ENCODE measurements at regions not wholly inside any gene's neighbourhood (a gene's known extent, or its start where the extent isn't known, plus 50 kb on each side); places are given as distances from the start of the nearest gene placed in this dataset.
A peak's percentile ranks its signal among the peaks of the same experiment; 100 is the strongest.

DNA sequence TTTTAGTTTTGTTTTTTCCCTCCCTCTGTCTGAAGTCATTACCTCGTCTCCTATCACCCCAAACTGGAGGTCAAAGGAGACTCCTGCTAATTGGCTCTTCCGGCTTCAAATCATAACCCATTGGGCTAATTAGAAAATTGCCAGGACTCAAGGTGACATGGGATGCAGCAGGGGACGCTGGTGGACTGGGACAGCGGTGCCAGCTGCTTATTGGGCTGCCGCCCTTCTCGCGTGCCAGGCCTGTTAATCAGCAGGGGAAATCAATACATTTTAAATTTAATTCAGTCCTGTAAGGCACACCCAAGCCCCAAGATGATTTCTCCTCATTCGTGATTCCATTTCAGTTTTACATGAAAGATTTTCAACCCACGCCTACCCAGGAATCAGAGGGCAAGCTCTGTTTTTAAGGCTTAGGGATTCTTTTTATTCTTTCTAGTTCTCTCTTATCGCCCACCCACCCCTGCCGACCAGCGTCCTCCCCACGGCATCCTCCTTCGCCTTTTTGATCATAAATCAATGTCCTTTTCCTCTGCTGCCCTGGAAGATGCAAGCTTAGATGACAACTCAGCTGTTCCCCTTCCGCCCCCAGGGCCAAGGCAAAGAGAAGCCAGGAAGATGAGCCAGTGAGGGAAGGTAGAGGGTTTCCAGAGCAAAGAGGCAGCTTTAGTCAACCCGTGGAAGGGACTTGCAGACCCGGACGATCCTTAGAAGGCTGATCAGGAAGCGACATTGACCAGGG is 329.6 kb downstream of the UACA start:
- ATAC-seq (no peak), DNase-seq (no peak)
- Mint-ChIP-seq H3K4me3 (no peak overlapping the region), H3K27ac (no peak overlapping the region), H3K27me3 (peaks cover 9% of the 10 kb centered on the region), H3K9me3 (no peaks in the 10 kb centered on the region), H3K36me3 (ENCODE audit: low read depth) (no peaks in the 10 kb centered on the region), H3K4me1 (peaks cover 23% of the 10 kb centered on the region)

DNA sequence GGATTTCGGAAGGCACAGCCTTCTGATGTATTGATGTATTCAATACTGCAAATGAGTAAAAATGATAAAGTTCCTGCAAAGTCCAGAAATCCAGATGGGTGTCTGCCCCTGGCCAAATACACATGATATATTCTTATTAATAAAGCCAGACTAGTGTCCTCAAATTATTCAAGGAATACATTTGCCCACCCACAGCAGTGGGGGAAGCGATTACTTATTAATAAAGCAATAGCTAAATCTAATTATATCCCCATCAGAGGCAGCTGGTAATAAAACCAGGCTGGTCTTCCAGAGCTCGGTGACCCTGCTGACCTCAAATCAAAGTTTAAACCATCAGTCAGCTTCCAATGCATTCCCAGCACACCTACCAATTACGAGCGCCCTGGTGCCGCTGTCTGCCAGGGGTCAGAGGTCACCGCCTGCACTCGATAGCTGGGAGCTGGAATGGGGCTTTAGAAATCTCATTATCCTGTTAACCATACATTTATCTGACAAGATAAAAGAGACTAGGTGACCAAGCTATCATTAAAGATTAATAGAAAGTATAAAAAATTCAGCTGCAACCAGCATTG is 330.3 kb downstream of the UACA start:
- Mint-ChIP-seq H3K27me3 (peaks cover 9% of the 10 kb centered on the region), H3K9me3 (no peaks in the 10 kb centered on the region), H3K4me1 (peaks cover 23% of the 10 kb centered on the region), H3K4me3 (no peak overlapping the region), H3K27ac (no peak overlapping the region), H3K36me3 (ENCODE audit: low read depth) (no peaks in the 10 kb centered on the region)
- ATAC-seq (no peak), DNase-seq (no peak)

DNA sequence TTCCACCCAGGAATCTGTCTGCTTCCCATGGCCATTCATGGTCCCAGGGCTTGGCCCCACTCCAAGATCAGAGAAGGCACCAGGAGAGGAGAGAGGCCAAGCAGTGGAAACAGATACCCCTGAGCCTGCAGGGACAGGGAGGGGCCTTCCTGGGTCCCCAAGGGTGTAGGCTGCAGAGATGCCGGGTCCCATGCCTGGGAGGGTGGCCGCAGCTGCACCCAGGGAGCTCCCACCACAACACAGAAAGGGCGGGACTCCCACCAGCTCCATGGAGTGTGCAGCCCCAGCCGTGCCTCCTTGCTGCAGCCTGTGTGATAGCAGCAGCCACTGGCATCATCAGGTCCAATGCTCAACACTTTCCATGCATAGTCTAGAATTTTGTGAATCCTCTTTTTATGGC is 331.5 kb downstream of the UACA start:
- Mint-ChIP-seq H3K36me3 (ENCODE audit: low read depth) (no peaks in the 10 kb centered on the region), H3K4me3 (no peak overlapping the region), H3K9me3 (no peaks in the 10 kb centered on the region), H3K27ac (no peak overlapping the region), H3K27me3 (peaks cover 9% of the 10 kb centered on the region), H3K4me1 (peaks cover 23% of the 10 kb centered on the region)
- ATAC-seq (no peak), DNase-seq (no peak)

DNA sequence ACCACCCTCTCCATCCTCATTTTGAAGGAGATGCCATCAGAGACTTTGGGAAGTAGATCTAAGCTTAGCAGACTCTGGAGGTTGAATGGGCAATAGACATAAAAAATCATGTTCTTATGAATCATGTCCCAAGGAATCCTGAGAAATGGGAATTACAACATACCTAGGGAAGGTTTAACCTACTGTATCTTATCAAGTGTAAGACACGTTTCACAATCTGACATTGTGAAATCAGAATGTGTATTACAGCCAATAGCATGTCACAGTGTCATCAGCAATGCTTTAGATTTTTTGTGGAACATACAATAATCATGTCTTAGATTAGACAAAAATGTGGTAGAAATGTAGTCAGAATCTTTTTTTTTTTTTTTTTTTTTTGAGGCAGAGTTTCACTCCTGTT is 332.4 kb upstream of the TLE3 start:
- DNase-seq (no peak), ATAC-seq (no peak)
- Mint-ChIP-seq H3K27me3 (peaks cover 12% of the 10 kb centered on the region), H3K4me3 (no peak overlapping the region), H3K9me3 (no peaks in the 10 kb centered on the region), H3K36me3 (ENCODE audit: low read depth) (no peaks in the 10 kb centered on the region), H3K4me1 (peaks cover 14% of the 10 kb centered on the region), H3K27ac (no peak overlapping the region)

DNA sequence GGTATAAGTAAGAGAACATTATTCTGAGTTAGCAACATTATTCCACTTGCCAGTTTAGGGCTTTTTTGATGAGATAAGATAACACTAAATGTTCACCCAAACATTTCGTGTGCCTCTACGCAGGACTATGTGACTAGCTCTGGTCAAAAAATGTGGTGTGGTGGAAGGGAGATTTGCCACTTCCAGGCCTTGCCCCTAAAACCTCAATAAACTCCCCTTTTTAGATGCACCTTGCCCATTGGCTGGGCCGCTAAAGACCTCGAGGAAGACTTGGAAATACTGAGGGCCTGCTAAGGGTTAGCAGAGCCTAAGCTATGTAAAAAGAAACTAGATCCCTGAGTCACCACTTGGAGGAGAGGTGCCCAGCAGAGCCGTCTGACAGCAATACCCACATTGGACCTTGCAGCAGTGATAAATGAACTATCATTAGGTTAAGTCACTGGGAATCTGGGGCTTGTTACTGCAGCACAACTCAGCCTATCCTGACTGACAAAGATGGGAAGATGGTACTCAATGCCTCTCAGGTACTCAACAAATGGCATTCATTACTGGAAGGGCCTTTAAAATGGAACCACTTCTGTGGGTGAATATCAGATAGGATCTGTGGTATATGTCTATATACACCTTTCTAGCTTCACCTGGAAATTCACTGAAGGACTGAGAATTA is 331.5 kb upstream of the TLE3 start:
- no peaks in the 10 kb centered on the region for H3K9me3 Mint-ChIP-seq
- H3K4me3 Mint-ChIP-seq: no peak overlapping the region
- no peak overlapping the region for H3K27ac Mint-ChIP-seq
- DNase-seq (no peak), ATAC-seq (no peak)
- H3K27me3 Mint-ChIP-seq: peaks cover 9% of the 10 kb centered on the region
- H3K36me3 Mint-ChIP-seq (ENCODE audit: low read depth): no peaks in the 10 kb centered on the region
- peaks cover 17% of the 10 kb centered on the region for H3K4me1 Mint-ChIP-seq

DNA sequence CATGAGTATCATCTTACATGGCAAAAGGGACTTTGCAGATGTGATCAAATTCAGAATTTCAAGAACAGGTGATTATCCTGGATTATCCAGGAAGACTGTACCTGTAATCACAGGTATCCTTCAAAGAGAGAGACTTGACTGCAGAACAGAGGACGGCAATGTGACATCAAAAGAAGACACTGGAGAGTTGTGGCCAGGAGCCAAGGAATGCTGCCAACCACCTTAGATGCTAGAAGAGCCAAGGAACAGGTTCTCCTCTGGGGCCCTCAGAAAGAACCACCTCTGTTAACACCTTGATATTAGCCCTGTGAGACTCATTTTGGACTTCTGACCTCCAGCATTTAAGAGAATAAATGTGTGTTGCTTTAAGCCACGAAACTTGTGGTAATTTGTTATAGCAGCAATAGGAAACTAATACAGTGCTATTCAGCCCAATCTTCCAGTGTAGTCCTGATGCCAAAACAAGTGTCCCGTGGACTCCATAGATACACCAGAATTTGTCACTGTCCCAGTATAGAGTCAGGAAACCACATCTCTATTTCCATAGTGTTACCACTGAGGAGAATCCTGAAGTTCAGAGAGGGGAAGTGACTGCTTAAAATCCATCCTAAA is 330.6 kb upstream of the TLE3 start:
- H3K9me3 Mint-ChIP-seq: no peaks in the 10 kb centered on the region
- no peaks in the 10 kb centered on the region for H3K36me3 Mint-ChIP-seq (ENCODE audit: low read depth)
- peaks cover 17% of the 10 kb centered on the region for H3K4me1 Mint-ChIP-seq
- no peak overlapping the region for H3K4me3 Mint-ChIP-seq
- ATAC-seq (no peak), DNase-seq (no peak)
- H3K27ac Mint-ChIP-seq: no peak overlapping the region
- peaks cover 7% of the 10 kb centered on the region for H3K27me3 Mint-ChIP-seq

DNA sequence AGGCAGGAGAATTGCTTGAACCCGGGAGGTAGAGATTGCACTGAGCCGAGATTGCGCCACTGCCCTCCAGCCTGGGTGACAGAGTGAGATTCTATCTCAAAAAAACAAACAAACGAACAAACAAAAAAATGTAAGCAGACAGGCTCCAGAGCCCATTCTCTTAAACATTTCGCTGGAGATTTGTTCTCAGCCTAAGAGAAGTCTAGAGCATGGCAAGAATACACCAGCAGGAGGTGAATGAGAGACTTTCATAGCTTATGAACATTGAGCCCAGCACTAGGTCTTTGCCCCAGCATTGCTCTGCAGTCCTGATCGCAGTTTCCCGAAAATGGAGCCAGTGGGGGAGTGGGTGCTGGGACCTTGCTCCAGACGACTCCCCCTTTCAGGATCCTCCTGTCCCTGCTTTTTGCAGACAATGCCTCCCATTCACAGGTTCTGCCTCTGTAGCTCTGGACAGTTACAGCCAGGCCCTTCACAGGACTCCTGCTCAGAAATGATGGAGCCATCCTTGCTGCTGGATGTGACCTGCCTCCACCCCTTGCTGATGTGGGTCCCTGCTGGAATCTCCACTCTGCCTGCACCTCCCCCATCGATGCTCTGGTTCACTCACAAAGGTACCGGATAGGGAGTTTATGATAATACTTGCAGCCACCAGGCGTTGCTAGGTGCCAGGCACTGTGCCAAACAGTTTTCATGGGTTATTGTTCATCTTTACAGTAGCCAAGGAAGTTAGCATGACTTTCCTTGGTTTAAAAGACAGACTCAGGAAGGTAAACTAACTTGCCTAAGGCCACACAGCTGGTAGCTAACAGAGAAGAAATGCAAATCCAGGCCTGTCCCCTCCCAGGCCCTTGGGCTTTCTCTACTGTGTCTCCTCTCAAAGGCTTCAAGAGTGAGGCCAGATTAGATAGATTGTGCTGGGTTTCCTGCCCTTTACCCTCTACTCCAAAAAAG is 329.7 kb upstream of the TLE3 start:
- Mint-ChIP-seq H3K4me1 (peaks cover 17% of the 10 kb centered on the region), H3K36me3 (ENCODE audit: low read depth) (no peaks in the 10 kb centered on the region), H3K4me3 (no peak overlapping the region), H3K9me3 (no peaks in the 10 kb centered on the region), H3K27ac (no peak overlapping the region), H3K27me3 (peaks cover 7% of the 10 kb centered on the region)
- ATAC-seq (no peak), DNase-seq (no peak)

DNA sequence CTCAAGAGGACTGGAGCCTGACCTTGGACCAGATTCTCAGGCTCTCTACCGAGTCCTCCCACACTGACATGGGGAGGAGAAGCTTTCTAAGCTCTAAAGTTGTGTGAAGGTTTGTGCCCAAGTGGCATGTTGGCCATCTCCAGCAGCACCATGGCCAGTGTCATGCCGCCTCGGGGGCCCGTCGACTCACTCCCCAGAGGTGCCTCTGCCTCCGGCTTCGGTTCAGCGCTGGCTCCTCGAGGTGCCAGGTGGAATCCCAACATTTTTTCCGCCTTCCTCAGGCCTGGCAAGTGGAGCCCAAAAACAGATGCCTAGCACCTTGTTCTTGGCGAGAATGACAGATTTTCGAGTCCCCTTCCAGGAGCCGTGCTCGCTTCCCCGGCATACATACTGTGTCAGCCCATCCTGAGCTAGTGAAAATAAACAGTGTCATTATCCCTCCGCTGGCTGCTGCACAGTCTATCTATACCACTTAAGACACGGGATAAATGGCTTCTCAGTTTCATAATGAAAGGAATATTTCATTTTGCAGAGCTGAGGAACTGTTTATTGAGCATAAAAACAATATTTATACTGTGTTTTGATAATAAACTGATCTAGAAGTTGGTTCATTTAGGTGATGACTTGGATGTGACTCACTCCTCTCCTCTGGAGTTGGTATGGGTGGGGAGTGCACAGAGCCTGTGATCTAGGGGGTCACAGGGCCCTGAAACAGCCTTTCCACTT is 328.5 kb upstream of the TLE3 start:
- H3K27ac Mint-ChIP-seq: no peak overlapping the region
- peaks cover 16% of the 10 kb centered on the region for H3K27me3 Mint-ChIP-seq
- H3K4me1 Mint-ChIP-seq: peaks cover 17% of the 10 kb centered on the region

DNA sequence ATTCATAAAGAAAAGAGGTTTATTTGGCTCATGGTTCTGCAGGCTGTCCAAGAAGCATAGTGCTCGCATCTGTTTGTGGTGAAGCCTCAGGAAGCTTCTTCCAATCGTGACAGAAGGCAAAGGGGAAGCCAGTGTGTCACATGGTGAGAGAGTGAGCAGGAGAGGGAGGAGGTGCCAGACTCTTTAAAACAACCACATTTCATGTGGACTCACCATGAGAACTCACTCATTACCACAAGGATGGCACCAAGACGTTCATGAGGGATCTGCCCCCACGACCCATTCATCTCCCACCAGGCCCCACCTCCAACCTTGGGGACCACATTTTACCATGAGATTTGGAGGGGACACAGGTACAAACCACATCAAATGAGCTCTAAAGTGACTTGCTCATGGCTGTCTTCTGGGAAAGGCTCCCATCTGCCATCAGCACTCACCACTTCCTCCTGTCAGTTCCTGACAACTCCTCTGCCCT is 327.3 kb upstream of the TLE3 start:
- DNase-seq: peak; percentile 13
- peak overlapping the region; percentile 10 for H3K27ac Mint-ChIP-seq
- H3K36me3 Mint-ChIP-seq (ENCODE audit: low read depth): no peaks in the 10 kb centered on the region
- H3K27me3 Mint-ChIP-seq: peaks cover 19% of the 10 kb centered on the region
- ATAC-seq: peak; percentile 77
- H3K9me3 Mint-ChIP-seq: no peaks in the 10 kb centered on the region
- no peak overlapping the region for H3K4me3 Mint-ChIP-seq
- peaks cover 17% of the 10 kb centered on the region for H3K4me1 Mint-ChIP-seq

More for the DNA sequence above, 328.5 kb upstream of the TLE3 start:
- no peaks in the 10 kb centered on the region for H3K36me3 Mint-ChIP-seq (ENCODE audit: low read depth)
- no peaks in the 10 kb centered on the region for H3K9me3 Mint-ChIP-seq
- DNase-seq: no peak
- ATAC-seq: no peak
- H3K4me3 Mint-ChIP-seq: no peak overlapping the region

DNA sequence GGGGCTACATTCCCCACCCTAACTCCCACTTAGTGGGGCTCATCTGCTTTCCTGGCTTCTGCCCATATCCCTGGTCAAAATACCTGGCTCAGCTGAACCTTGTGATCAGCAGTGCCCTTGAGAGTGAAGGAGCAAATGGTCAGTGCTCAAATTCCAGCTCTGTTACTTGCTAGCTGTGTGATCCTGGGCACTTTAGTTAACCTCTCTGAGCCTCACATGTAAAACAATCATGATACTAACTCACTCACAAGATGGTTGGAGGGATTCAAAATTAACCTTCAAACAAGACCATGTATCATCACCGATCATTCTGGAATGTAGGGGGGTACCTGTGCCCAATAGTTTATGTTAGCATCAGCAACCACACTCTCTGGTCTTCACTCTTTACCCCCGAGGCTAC is 325.6 kb upstream of the TLE3 start:
- no peak for ATAC-seq
- Mint-ChIP-seq H3K27ac (no peak overlapping the region), H3K9me3 (no peaks in the 10 kb centered on the region), H3K4me1 (peaks cover 17% of the 10 kb centered on the region), H3K4me3 (no peak overlapping the region), H3K36me3 (ENCODE audit: low read depth) (no peaks in the 10 kb centered on the region), H3K27me3 (peaks cover 20% of the 10 kb centered on the region)
- no peak for DNase-seq

DNA sequence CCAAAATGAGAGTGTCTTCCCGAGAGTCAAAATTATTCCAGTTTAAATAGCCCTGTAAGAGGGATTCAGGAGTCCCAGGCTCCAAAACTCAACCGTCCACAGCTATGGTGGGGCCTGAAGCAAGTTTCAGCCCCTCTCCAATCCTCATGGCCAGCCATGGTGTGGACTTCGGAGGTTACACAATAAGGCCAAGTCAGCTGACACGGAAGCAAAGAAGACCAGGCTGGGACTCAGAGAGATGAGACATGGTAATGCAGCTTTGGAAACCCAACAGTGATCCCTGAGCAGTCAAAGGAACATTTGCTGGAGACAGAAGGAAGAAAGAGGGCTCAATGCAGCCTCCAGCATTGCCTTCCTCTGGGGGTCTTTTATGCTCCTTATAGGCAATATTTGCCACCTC is 324.6 kb upstream of the TLE3 start:
- DNase-seq: no peak
- H3K4me1 Mint-ChIP-seq: peaks cover 17% of the 10 kb centered on the region
- ATAC-seq: no peak
- peaks cover 20% of the 10 kb centered on the region for H3K27me3 Mint-ChIP-seq
- no peak overlapping the region for H3K27ac Mint-ChIP-seq
- H3K9me3 Mint-ChIP-seq: no peaks in the 10 kb centered on the region
- no peak overlapping the region for H3K4me3 Mint-ChIP-seq
- H3K36me3 Mint-ChIP-seq (ENCODE audit: low read depth): no peaks in the 10 kb centered on the region

DNA sequence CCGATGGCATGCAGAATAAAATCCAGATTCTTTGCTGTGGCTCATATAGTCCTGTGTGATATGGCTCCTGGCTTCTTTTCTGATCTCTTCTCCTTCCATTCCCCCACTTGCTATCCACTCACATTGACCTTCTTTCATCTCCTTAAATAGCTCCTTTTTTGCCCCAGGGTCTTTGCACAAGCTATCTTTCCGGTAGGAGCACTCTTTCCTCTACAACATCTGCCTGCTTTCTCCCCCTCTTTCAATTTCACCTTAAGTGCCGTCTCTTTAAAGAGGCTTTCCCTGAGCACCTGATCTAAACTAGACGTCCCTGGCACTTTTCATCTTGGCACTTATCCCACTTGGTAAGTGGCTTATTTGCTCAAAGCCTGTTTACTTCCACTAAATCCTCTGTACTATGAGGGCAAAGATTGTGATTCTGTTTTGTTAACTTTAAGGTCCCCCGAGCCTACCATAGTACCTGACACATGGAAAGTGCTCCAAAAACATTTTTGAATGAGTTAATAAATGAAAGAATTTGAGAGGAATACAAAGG is 323.3 kb upstream of the TLE3 start:
- H3K27ac Mint-ChIP-seq: no peak overlapping the region
- peaks cover 20% of the 10 kb centered on the region for H3K27me3 Mint-ChIP-seq
- peaks cover 17% of the 10 kb centered on the region for H3K4me1 Mint-ChIP-seq
- no peak for DNase-seq
- H3K4me3 Mint-ChIP-seq: no peak overlapping the region
- ATAC-seq: no peak
- no peaks in the 10 kb centered on the region for H3K9me3 Mint-ChIP-seq
- H3K36me3 Mint-ChIP-seq (ENCODE audit: low read depth): no peaks in the 10 kb centered on the region

DNA sequence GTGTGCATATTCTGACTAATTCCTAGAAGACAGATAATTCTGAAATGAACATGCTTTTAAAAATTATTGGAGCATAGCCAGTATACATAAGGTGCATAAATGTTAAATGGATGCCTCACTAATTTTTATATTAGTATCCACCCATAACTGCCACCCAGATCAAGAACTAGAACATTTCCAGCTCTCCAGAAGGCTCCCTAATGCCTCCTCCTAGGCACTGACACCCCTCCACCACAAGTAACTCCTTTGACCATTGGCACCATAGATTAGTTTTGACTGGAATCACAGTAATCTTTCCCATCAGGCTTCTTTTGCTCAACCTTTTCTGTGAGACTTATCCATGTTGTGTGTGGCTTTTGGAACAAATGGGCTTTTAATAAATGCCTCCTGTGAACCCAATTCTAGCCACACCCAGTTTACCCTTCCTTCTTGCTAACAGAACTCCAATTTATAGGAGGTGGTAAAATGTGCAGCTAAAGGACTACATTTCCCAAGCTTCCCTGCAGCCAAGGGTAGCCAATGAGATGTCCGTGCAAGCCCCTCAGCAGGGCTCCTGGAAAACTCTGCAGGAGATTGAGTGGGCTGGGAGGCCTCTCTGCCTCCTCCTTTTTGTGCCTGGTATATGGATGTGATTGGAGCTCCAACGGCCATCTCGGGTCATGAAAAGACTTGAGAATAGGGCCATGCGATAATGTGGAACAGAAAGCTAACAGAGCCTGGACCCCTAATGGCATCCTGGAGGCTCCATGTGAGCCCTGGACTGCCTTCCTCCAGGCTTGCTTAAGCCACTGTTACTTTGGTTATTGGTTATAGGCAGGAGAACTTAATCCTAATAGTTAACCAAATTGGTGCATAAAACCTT is 322.6 kb upstream of the TLE3 start:
- no peaks in the 10 kb centered on the region for H3K36me3 Mint-ChIP-seq (ENCODE audit: low read depth)

More for the DNA sequence above, 322.6 kb upstream of the TLE3 start:
- H3K27me3 Mint-ChIP-seq: peaks cover 16% of the 10 kb centered on the region
- peaks cover 10% of the 10 kb centered on the region for H3K4me1 Mint-ChIP-seq
- no peak overlapping the region for H3K27ac Mint-ChIP-seq
- DNase-seq: no peak
- no peaks in the 10 kb centered on the region for H3K9me3 Mint-ChIP-seq
- ATAC-seq: no peak
- no peak overlapping the region for H3K4me3 Mint-ChIP-seq

Data from activated naive CD8-positive, alpha-beta T cell treated with anti-CD3 and anti-CD28 coated beads, Interleukin-2, amount 50 U/mL, for 24 hours (primary cell).